GM21381 (cell line): ENCODE measurements at regions not wholly inside any gene's neighbourhood (a gene's known extent, or its start where the extent isn't known, plus 50 kb on each side); places are given as distances from the start of the nearest gene placed in this dataset.
A peak's percentile ranks its signal among the peaks of the same experiment; 100 is the strongest.

Experiments
- ATAC-seq: cut with Tn5 transposase; IDR thresholded peaks from one replicate; pipeline ENCODE4 v1.9.1; 2021; ENCODE audit warnings: mild to moderate bottlenecking, moderate library complexity; ENCODE audit not compliant: unreplicated experiment

GRCh38 chr4:136935871-136936270 is 596.4 kb downstream of the PCDH18 start:
- no peak for ATAC-seq

- no peak for ATAC-seq
Observed at GRCh38 chr4:136935305-136935704, 597.0 kb downstream of the PCDH18 start.

- no peak for ATAC-seq
Observed at GRCh38 chr4:136934601-136935000, 597.7 kb downstream of the PCDH18 start.

GRCh38 chr4:136931781-136932180 is 600.5 kb downstream of the PCDH18 start:
- no peak for ATAC-seq

- no peak for ATAC-seq
Observed at GRCh38 chr4:136928957-136929411, 603.3 kb downstream of the PCDH18 start.

- no peak for ATAC-seq
Observed at GRCh38 chr4:136927172-136927571, 605.1 kb downstream of the PCDH18 start.

- no peak for ATAC-seq
Observed at GRCh38 chr4:136925203-136925602, 607.1 kb downstream of the PCDH18 start.

- no peak for ATAC-seq
Observed at GRCh38 chr4:136922066-136922465, 610.2 kb downstream of the PCDH18 start.

- no peak for ATAC-seq
Observed at GRCh38 chr4:136920092-136920881, 612.0 kb downstream of the PCDH18 start.

- ATAC-seq: no peak
Observed at GRCh38 chr4:136918772-136919171, 613.5 kb downstream of the PCDH18 start.

GRCh38 chr4:136917312-136918110 is 614.8 kb downstream of the PCDH18 start:
- ATAC-seq: no peak

GRCh38 chr4:136909626-136910025 is 622.7 kb downstream of the PCDH18 start:
- ATAC-seq: no peak

- ATAC-seq: no peak
Observed at GRCh38 chr4:136908122-136908521, 624.2 kb downstream of the PCDH18 start.

- ATAC-seq: no peak
Observed at GRCh38 chr4:136900696-136901095, 631.6 kb downstream of the PCDH18 start.

GRCh38 chr4:136898590-136899248 is 633.6 kb downstream of the PCDH18 start:
- ATAC-seq: no peak

- no peak for ATAC-seq
Observed at GRCh38 chr4:136893573-136893972, 638.7 kb downstream of the PCDH18 start.

GRCh38 chr4:136881666-136882065 is 650.6 kb downstream of the PCDH18 start:
- no peak for ATAC-seq

GRCh38 chr4:136873555-136873954 is 658.7 kb downstream of the PCDH18 start:
- no peak for ATAC-seq

GRCh38 chr4:136867465-136867864 is 664.8 kb downstream of the PCDH18 start:
- ATAC-seq: no peak

GRCh38 chr4:136865526-136865925 is 666.8 kb downstream of the PCDH18 start:
- ATAC-seq: no peak

GRCh38 chr4:136864604-136865185 is 667.6 kb downstream of the PCDH18 start:
- ATAC-seq: peak; percentile 95
